GM23338 (cell line): ENCODE measurements at regions not wholly inside any gene's neighbourhood (a gene's known extent, or its start where the extent isn't known, plus 50 kb on each side); places are given as distances from the start of the nearest gene placed in this dataset.

Experiments
- CREB1 ChIP-seq: fragments of 250-450 bp; sonication (Bioruptor Pico); IDR thresholded peaks from 2 replicates; pipeline ENCODE4 v1.5.0; 2020; ENCODE audit warnings: low read depth, mild to moderate bottlenecking, moderate library complexity
- EZH2 ChIP-seq: fragments of 200-600 bp; sonication (generic); IDR thresholded peaks from one replicate; pipeline ENCODE4 v1.8.0; 2017; ENCODE audit warnings: antibody characterized with exemption, mild to moderate bottlenecking, low read depth; ENCODE audit not compliant: unreplicated experiment
- EZH2phosphoT487 ChIP-seq: fragments of 200-600 bp; sonication (generic); IDR thresholded peaks from one replicate; pipeline ENCODE4 v1.8.1; 2018; ENCODE audit warnings: antibody characterized with exemption; ENCODE audit not compliant: unreplicated experiment
- JUNB ChIP-seq: IDR thresholded peaks from one replicate; pipeline ENCODE4 v1.6.1; 2016; ENCODE audit warnings: antibody characterized with exemption; ENCODE audit not compliant: unreplicated experiment
- NANOG ChIP-seq: IDR thresholded peaks from 2 replicates; pipeline ENCODE4 v1.6.1; 2016; ENCODE audit warnings: antibody characterized with exemption, borderline replicate concordance
- POLR2AphosphoS5 ChIP-seq: IDR thresholded peaks from 2 replicates; pipeline ENCODE4 v1.6.1; 2016; ENCODE audit warnings: antibody characterized with exemption, low read depth
- STAT1 ChIP-seq: IDR thresholded peaks from one replicate; pipeline ENCODE4 v1.6.1; 2016; ENCODE audit warnings: antibody characterized with exemption; ENCODE audit not compliant: unreplicated experiment
- ZNF114 ChIP-seq: fragments of 250-450 bp; sonication (Bioruptor Pico); IDR thresholded peaks from 2 replicates; pipeline ENCODE4 v1.5.0; 2020; ENCODE audit warnings: mild to moderate bottlenecking, moderate library complexity
- ZNF331 ChIP-seq: fragments of 250-450 bp; sonication (Bioruptor Pico); IDR thresholded peaks from 2 replicates; pipeline ENCODE4 v1.5.0; 2020; ENCODE audit warnings: low read depth, mild to moderate bottlenecking, moderate library complexity
- TF ChIP-seq, protein P1 (sequence below), 2 experiments: fragments of 200-600 bp in 1 of 2; sonication (generic) in 1 of 2; conservative IDR thresholded peaks; 2 replicates each; pipeline versions ENCODE4 v1.5.1 to v1.6.1; 2016 to 2017; ENCODE audit warnings: antibody characterized with exemption in 2 of 2, low read depth in 2 of 2, mild to moderate bottlenecking in 2 of 2, moderate library complexity in 1 of 2
- TF ChIP-seq, protein P2 (sequence below): IDR thresholded peaks from one replicate; pipeline ENCODE4 v1.6.1; 2018; ENCODE audit warnings: antibody characterized with exemption; ENCODE audit not compliant: unreplicated experiment
- TF ChIP-seq, protein P3 (sequence below): IDR thresholded peaks from 2 replicates; pipeline ENCODE4 v1.6.1; 2016; ENCODE audit warnings: antibody characterized with exemption
- TF ChIP-seq, protein P4 (sequence below): fragments of 250-450 bp; sonication (Bioruptor Pico); IDR thresholded peaks from 2 replicates; pipeline ENCODE4 v1.5.0; 2020; ENCODE audit warnings: mild to moderate bottlenecking, moderate library complexity

DNA sequence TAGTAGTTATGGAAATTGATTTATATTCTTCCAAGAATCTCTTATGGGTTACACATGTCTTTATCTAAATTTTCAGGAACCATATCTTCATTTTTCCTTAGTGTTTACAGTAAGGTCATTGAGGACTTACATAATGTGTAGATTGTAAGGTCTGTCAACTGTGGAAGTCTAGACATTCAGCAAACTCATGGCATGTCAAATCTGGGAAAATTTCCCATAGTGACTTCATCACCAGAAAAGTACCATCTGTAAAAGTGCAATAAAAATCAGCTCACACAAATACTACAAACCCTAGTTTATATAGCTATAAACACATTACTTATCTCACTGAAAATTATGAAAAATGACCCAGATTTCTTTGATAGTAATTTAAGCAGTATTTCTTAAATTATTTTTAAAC, 419.4 kb downstream of the MTRR start:
- TF ChIP-seq, protein P1, sequence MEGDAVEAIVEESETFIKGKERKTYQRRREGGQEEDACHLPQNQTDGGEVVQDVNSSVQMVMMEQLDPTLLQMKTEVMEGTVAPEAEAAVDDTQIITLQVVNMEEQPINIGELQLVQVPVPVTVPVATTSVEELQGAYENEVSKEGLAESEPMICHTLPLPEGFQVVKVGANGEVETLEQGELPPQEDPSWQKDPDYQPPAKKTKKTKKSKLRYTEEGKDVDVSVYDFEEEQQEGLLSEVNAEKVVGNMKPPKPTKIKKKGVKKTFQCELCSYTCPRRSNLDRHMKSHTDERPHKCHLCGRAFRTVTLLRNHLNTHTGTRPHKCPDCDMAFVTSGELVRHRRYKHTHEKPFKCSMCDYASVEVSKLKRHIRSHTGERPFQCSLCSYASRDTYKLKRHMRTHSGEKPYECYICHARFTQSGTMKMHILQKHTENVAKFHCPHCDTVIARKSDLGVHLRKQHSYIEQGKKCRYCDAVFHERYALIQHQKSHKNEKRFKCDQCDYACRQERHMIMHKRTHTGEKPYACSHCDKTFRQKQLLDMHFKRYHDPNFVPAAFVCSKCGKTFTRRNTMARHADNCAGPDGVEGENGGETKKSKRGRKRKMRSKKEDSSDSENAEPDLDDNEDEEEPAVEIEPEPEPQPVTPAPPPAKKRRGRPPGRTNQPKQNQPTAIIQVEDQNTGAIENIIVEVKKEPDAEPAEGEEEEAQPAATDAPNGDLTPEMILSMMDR (conservative IDR thresholded peaks at IDR 0.05; ENCODE audit: low read depth in 2 of 2) = no peak
- TF ChIP-seq, protein P2, sequence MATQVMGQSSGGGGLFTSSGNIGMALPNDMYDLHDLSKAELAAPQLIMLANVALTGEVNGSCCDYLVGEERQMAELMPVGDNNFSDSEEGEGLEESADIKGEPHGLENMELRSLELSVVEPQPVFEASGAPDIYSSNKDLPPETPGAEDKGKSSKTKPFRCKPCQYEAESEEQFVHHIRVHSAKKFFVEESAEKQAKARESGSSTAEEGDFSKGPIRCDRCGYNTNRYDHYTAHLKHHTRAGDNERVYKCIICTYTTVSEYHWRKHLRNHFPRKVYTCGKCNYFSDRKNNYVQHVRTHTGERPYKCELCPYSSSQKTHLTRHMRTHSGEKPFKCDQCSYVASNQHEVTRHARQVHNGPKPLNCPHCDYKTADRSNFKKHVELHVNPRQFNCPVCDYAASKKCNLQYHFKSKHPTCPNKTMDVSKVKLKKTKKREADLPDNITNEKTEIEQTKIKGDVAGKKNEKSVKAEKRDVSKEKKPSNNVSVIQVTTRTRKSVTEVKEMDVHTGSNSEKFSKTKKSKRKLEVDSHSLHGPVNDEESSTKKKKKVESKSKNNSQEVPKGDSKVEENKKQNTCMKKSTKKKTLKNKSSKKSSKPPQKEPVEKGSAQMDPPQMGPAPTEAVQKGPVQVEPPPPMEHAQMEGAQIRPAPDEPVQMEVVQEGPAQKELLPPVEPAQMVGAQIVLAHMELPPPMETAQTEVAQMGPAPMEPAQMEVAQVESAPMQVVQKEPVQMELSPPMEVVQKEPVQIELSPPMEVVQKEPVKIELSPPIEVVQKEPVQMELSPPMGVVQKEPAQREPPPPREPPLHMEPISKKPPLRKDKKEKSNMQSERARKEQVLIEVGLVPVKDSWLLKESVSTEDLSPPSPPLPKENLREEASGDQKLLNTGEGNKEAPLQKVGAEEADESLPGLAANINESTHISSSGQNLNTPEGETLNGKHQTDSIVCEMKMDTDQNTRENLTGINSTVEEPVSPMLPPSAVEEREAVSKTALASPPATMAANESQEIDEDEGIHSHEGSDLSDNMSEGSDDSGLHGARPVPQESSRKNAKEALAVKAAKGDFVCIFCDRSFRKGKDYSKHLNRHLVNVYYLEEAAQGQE = no peak
- TF ChIP-seq EZH2phosphoT487 = no peak
- TF ChIP-seq EZH2 = no peak
- no peak for TF ChIP-seq NANOG
- TF ChIP-seq POLR2AphosphoS5 = no peak
- TF ChIP-seq ZNF331 (CRISPR knock-in tag) = no peak
- no peak for TF ChIP-seq ZNF114
- TF ChIP-seq JUNB = no peak
- no peak for TF ChIP-seq STAT1
- TF ChIP-seq, protein P3, sequence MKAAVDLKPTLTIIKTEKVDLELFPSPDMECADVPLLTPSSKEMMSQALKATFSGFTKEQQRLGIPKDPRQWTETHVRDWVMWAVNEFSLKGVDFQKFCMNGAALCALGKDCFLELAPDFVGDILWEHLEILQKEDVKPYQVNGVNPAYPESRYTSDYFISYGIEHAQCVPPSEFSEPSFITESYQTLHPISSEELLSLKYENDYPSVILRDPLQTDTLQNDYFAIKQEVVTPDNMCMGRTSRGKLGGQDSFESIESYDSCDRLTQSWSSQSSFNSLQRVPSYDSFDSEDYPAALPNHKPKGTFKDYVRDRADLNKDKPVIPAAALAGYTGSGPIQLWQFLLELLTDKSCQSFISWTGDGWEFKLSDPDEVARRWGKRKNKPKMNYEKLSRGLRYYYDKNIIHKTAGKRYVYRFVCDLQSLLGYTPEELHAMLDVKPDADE = no peak
- TF ChIP-seq CREB1 = no peak
- TF ChIP-seq, protein P4, sequence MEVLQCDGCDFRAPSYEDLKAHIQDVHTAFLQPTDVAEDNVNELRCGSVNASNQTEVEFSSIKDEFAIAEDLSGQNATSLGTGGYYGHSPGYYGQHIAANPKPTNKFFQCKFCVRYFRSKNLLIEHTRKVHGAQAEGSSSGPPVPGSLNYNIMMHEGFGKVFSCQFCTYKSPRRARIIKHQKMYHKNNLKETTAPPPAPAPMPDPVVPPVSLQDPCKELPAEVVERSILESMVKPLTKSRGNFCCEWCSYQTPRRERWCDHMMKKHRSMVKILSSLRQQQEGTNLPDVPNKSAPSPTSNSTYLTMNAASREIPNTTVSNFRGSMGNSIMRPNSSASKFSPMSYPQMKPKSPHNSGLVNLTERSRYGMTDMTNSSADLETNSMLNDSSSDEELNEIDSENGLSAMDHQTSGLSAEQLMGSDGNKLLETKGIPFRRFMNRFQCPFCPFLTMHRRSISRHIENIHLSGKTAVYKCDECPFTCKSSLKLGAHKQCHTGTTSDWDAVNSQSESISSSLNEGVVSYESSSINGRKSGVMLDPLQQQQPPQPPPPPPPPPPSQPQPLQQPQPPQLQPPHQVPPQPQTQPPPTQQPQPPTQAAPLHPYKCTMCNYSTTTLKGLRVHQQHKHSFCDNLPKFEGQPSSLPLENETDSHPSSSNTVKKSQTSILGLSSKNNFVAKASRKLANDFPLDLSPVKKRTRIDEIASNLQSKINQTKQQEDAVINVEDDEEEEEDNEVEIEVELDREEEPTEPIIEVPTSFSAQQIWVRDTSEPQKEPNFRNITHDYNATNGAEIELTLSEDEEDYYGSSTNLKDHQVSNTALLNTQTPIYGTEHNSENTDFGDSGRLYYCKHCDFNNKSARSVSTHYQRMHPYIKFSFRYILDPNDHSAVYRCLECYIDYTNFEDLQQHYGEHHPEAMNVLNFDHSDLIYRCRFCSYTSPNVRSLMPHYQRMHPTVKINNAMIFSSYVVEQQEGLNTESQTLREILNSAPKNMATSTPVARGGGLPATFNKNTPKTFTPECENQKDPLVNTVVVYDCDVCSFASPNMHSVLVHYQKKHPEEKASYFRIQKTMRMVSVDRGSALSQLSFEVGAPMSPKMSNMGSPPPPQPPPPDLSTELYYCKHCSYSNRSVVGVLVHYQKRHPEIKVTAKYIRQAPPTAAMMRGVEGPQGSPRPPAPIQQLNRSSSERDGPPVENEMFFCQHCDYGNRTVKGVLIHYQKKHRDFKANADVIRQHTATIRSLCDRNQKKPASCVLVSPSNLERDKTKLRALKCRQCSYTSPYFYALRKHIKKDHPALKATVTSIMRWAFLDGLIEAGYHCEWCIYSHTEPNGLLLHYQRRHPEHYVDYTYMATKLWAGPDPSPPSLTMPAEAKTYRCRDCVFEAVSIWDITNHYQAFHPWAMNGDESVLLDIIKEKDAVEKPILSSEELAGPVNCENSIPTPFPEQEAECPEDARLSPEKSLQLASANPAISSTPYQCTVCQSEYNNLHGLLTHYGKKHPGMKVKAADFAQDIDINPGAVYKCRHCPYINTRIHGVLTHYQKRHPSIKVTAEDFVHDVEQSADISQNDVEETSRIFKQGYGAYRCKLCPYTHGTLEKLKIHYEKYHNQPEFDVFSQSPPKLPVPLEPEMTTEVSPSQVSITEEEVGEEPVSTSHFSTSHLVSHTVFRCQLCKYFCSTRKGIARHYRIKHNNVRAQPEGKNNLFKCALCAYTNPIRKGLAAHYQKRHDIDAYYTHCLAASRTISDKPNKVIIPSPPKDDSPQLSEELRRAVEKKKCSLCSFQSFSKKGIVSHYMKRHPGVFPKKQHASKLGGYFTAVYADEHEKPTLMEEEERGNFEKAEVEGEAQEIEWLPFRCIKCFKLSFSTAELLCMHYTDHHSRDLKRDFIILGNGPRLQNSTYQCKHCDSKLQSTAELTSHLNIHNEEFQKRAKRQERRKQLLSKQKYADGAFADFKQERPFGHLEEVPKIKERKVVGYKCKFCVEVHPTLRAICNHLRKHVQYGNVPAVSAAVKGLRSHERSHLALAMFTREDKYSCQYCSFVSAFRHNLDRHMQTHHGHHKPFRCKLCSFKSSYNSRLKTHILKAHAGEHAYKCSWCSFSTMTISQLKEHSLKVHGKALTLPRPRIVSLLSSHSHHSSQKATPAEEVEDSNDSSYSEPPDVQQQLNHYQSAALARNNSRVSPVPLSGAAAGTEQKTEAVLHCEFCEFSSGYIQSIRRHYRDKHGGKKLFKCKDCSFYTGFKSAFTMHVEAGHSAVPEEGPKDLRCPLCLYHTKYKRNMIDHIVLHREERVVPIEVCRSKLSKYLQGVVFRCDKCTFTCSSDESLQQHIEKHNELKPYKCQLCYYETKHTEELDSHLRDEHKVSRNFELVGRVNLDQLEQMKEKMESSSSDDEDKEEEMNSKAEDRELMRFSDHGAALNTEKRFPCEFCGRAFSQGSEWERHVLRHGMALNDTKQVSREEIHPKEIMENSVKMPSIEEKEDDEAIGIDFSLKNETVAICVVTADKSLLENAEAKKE (CRISPR knock-in tag) = no peak
